ENCODE measurements at regions not wholly inside any gene's neighbourhood (a gene's known extent, or its start where the extent isn't known, plus 50 kb on each side); places are given as distances from the start of the nearest gene placed in this dataset.

GRCh38 chr7:7118822-7119221, 63.5 kb upstream of the C1GALT1 start:
- no peak overlapping the region for H3K27ac ChIP-seq
- no peak for TF ChIP-seq ZFX (IDR thresholded peaks at IDR 0.05; ENCODE audit: borderline replicate concordance)
- no peak for TF ChIP-seq CTCF (IDR thresholded peaks at IDR 0.05)

- TF ChIP-seq CTCF (IDR thresholded peaks at IDR 0.05) = no peak
- no peak for TF ChIP-seq ZFX (IDR thresholded peaks at IDR 0.05; ENCODE audit: borderline replicate concordance)
- no peak overlapping the region for H3K27ac ChIP-seq
These were observed 62.6 kb upstream of the C1GALT1 start for GRCh38 chr7:7119729-7120128.

- no peak for TF ChIP-seq ZFX (IDR thresholded peaks at IDR 0.05; ENCODE audit: borderline replicate concordance)
- TF ChIP-seq CTCF (IDR thresholded peaks at IDR 0.05) = no peak
- no peak overlapping the region for H3K27ac ChIP-seq
These were observed 60.3 kb upstream of the C1GALT1 start for GRCh38 chr7:7122033-7122478.

- TF ChIP-seq ZFX (IDR thresholded peaks at IDR 0.05; ENCODE audit: borderline replicate concordance) = no peak
- TF ChIP-seq CTCF (IDR thresholded peaks at IDR 0.05) = no peak
These were observed 59.6 kb upstream of the C1GALT1 start for GRCh38 chr7:7122701-7123281.

GRCh38 chr7:7125963-7126362, 56.4 kb upstream of the C1GALT1 start:
- H3K27ac ChIP-seq = no peak overlapping the region
- TF ChIP-seq ZFX (IDR thresholded peaks at IDR 0.05; ENCODE audit: borderline replicate concordance) (no peak), CTCF (IDR thresholded peaks at IDR 0.05) (no peak)

More at GRCh38 chr7:7122701-7123281, 59.6 kb upstream of the C1GALT1 start:
- H3K27ac ChIP-seq = no peak overlapping the region

GRCh38 chr7:7127773-7128172, 54.6 kb upstream of the C1GALT1 start:
- no peak for TF ChIP-seq ZFX (IDR thresholded peaks at IDR 0.05; ENCODE audit: borderline replicate concordance)
- no peak for TF ChIP-seq CTCF (IDR thresholded peaks at IDR 0.05)
- no peak overlapping the region for H3K27ac ChIP-seq

- TF ChIP-seq CTCF (IDR thresholded peaks at IDR 0.05) (no peak), ZFX (IDR thresholded peaks at IDR 0.05; ENCODE audit: borderline replicate concordance) (no peak)
- H3K27ac ChIP-seq = no peak overlapping the region
These were observed 53.0 kb upstream of the C1GALT1 start for GRCh38 chr7:7129381-7129780.
